Sigmoid colon (tissue), 4 donors: ENCODE measurements at regions not wholly inside any gene's neighbourhood (a gene's known extent, or its start where the extent isn't known, plus 50 kb on each side); places are given as distances from the start of the nearest gene placed in this dataset.

Source experiments
- CTCF ChIP-seq, 4 experiments: fragments of 450-650 bp in 3 of 4; fragments of 200-600 bp in 1 of 4; IDR thresholded peaks; one replicate each; pipeline ENCODE4 v1.5.1; 2016 to 2019; ENCODE audit warnings: antibody characterized with exemption in 4 of 4, mild to moderate bottlenecking in 3 of 4, moderate library complexity in 2 of 4
- EP300 ChIP-seq, 4 donors: sonication (generic); formaldehyde crosslinking; IDR thresholded peaks; one replicate each; pipeline ENCODE4 v1.6.1; 2017; ENCODE audit warnings: antibody characterized with exemption in 4 of 4
- POLR2A ChIP-seq, 2 donors: fragments of 450-650 bp; IDR thresholded peaks; one replicate each; pipeline ENCODE4 v1.6.1; 2016; ENCODE audit warnings: antibody characterized with exemption in 2 of 2, mild to moderate bottlenecking in 2 of 2, moderate library complexity in 2 of 2

- TF ChIP-seq CTCF (IDR thresholded peaks at IDR 0.05), result no peak
- TF ChIP-seq POLR2A (IDR thresholded peaks at IDR 0.05), result no peak
- TF ChIP-seq EP300 (IDR thresholded peaks at IDR 0.05), result no peak
Observed at GRCh38 chr2:238668426-238668825, 179.5 kb upstream of the TWIST2 start.
